GM12873 (cell line): ENCODE measurements at regions not wholly inside any gene's neighbourhood (a gene's known extent, or its start where the extent isn't known, plus 50 kb on each side); places are given as distances from the start of the nearest gene placed in this dataset.

Source experiments
- CTCF ChIP-seq: IDR thresholded peaks from 2 replicates; pipeline ENCODE4 v1.5.1; 2012; ENCODE audit warnings: low read depth, mild to moderate bottlenecking, moderate library complexity, low read length, control low read depth; ENCODE audit not compliant: insufficient read depth; ENCODE audit errors: missing control alignments

DNA sequence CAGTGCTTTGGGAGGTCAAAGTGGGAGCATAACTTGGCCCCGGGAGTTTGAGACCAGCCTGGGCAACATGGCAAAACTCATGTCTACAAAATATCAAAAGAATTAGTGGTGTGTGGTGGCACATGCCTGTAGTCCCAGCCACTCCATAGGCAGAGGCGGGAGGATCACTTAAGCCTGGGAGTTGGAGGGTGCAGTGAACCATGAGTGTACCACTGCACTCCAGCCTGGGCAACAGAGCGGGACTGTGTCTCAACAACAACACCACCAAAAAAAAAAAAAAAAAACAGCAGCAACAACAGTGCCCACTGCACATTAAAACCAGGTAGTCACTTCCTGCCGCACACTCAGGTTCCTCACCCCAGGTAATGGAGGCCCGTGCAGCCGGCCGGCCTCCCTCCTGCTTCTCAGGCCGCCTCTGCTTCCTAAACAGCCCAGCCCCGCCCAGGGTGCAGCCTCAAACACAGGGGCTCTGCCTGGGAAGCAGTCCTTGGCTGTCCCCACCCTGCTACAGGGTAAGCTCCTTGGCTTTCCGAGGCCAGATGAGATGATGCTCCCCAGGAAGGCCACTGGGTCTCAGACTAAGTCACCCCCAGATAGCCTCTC lies 318.3 kb downstream of the SHANK2 start:
- TF ChIP-seq CTCF: no peak

DNA sequence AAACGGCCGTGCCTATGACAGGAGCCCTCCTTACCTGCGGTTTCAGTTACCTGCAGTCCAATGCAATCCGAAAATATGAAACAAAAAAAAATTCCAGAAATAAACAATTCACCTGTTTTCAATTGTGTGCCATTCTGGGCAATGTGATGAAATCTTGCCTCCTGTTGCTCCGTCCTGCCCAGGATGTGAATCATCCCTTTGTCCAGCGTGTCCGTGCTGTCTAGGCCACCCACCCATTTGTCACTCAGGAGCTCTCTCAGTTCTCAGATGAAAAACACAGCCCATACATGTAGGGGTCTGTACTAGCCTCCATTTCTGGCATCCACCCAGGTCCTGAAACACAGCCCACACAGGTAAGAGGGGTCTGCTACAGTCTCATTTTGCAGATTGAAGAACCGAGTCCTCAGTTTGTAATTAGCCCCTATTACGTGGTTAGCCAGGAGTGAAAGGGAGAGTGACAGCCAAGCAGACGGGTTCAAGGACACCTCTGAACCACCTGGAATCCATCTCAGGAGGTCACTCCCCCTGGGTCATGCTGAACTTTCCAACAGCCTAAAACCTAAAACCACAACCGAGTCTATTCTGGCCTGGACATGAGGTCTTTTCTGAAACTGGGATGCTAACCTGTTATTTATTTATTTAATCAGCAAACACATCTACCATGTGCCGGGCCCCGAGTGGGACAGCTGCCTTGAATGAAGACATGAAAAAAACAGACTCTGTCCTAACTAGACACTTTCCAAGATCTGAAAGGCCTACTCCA lies 317.2 kb downstream of the SHANK2 start:
- TF ChIP-seq CTCF: no peak

GRCh38 chr11:70942593-70942992 lies 309.8 kb downstream of the SHANK2 start:
- TF ChIP-seq CTCF: peak; percentile 56

DNA sequence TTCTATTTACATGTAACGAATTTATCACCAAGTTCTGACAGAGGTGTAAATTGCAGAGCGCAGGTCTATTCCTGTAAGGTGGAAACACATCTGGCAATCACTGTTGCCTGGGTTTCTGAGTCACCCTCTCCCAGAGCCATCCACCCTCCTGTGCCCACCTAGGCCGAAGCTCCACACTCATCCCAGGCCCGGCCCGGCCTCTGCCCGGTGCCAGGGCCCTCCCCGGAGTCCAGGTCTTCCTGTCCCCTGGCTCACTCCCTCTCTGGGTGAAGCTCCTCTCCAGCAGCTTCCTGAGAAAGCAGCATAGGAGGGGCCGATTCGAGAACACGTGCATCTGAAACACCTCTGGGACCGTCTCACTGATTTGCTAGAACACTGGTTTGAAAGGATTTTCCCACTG lies 308.2 kb downstream of the SHANK2 start:
- TF ChIP-seq CTCF: no peak

DNA sequence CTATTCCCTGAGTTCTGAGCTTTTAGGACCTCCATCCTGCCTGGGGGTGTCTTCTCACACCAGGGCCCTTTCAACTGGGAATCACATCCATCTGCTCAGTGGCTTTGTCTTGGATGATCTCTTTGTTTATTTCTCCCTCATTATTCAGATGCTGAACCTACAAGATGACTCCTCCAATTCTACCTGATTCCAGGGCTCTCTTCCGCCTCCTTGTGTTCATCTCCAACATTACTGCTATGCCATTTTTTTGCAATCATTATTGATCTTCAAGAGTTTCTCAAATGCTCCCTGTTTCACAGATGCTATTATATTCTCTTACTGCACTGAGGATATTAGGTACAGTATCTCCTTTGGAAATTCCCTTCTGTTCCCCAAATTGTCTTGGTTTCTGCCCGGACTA lies 307.7 kb downstream of the SHANK2 start:
- TF ChIP-seq CTCF: no peak

- no peak for TF ChIP-seq CTCF
These were observed 304.0 kb downstream of the SHANK2 start for GRCh38 chr11:70948398-70948797.

DNA sequence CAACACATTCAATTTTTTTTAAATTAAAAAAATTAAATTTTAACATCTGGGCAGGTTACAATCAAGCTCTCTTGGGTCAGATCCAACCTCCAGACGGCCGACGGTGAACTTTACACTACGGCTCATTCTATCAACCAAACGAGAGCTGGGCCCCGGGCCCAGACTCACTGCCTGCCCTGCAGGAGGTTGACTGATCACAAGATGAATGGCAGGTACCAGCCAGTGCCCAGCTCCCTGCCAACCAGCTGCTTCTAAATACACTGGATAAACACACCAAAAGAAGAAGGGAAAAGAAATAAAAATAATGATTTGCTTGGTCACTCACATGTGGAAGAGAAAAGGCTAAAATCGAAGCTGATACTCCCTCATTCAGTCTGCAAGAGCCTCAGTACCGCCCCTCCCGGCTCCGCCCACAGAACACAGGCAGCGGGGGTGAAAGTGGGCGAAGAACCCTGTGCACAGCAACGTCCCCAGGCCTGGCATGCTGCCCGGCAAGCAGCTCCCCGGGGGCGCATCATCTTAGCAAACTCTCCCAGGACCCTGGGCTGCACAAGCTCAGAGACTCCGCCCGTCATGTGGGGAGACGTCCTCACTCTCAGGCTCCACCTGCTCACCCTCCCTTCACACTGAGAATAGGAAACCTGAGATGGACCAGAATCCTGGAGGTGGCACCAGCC lies 303.4 kb downstream of the SHANK2 start:
- no peak for TF ChIP-seq CTCF
